OCI-LY3 (cell line): ENCODE measurements at regions not wholly inside any gene's neighbourhood (a gene's known extent, or its start where the extent isn't known, plus 50 kb on each side); places are given as distances from the start of the nearest gene placed in this dataset.
"Not testable (repeated sequence)": the region's sequence is repeated elsewhere in the genome, so short reads cannot be mapped to it uniquely, and the experiment has no call there.

Source experiments
- H2AFZ ChIP-seq: fragments of 200-600, 300-600 bp; shearing (Covaris generic); 2 replicates; pipeline ENCODE4 v1.6.0; 2014; ENCODE audit warnings: antibody characterized with exemption, low read depth, low read length
- H3K27ac ChIP-seq: fragments of 200-600, 300-600 bp; sonication (generic); 2 replicates; pipeline ENCODE4 v1.5.1; 2014; ENCODE audit warnings: mild to moderate bottlenecking, low read length, moderate library complexity, mixed read lengths
- H3K27me3 ChIP-seq: fragments of 200-600, 300-600 bp; sonication (generic); 2 replicates; pipeline ENCODE4 v1.6.1; 2014; ENCODE audit warnings: low read depth, low read length, mixed read lengths
- H3K36me3 ChIP-seq: fragments of 200-600, 300-600 bp; sonication (generic); replicated peaks from 2 replicates; pipeline ENCODE3; 2014; ENCODE audit warnings: low read depth, low read length, mixed read lengths
- H3K4me1 ChIP-seq: fragments of 300-600, 200-600 bp; sonication (generic); 2 replicates; pipeline ENCODE4 v1.6.1; 2014; ENCODE audit warnings: low read length, mixed read lengths
- H3K4me2 ChIP-seq: fragments of 200-600, 300-600 bp; sonication (generic); 2 replicates; pipeline ENCODE4 v1.6.1; 2014; ENCODE audit warnings: low read length, mixed read lengths
- H3K4me3 ChIP-seq: fragments of 300-600, 200-600 bp; sonication (generic); 2 replicates; pipeline ENCODE4 v1.5.1; 2014; ENCODE audit warnings: antibody characterized with exemption, mild to moderate bottlenecking, low read length, moderate library complexity
- H3K79me2 ChIP-seq: fragments of 300-600, 200-600 bp; shearing (Covaris generic); 2 replicates; pipeline ENCODE4 v1.6.1; 2014; ENCODE audit warnings: mild to moderate bottlenecking, low read length, mixed read lengths
- H3K9ac ChIP-seq: fragments of 300-600, 200-600 bp; shearing (Covaris generic); 2 replicates; pipeline ENCODE4 v1.6.0; 2014; ENCODE audit warnings: mild to moderate bottlenecking, low read length, moderate library complexity
- H3K9me3 ChIP-seq: fragments of 200-600, 300-600 bp; shearing (Covaris generic); 2 replicates; pipeline ENCODE4 v1.6.1; 2014; ENCODE audit warnings: low read length, mixed read lengths; ENCODE audit not compliant: insufficient read depth
- H4K20me1 ChIP-seq: fragments of 200-600, 300-600 bp; sonication (generic); 2 replicates; pipeline ENCODE4 v1.6.1; 2016; ENCODE audit warnings: low read length, mixed read lengths; ENCODE audit not compliant: insufficient read depth
- EZH2phosphoT487 ChIP-seq: fragments of 200-600 bp; shearing (Covaris generic); IDR thresholded peaks from 2 replicates; pipeline ENCODE4 v1.6.1; 2018; ENCODE audit warnings: antibody characterized with exemption, mixed run types, low read depth
- TF ChIP-seq, protein P1 (sequence below): fragments of 200-600, 300-600 bp; sonication (generic); IDR thresholded peaks from 2 replicates; pipeline ENCODE4 v1.5.1; 2014; ENCODE audit warnings: antibody characterized with exemption, low read length, low read depth

DNA sequence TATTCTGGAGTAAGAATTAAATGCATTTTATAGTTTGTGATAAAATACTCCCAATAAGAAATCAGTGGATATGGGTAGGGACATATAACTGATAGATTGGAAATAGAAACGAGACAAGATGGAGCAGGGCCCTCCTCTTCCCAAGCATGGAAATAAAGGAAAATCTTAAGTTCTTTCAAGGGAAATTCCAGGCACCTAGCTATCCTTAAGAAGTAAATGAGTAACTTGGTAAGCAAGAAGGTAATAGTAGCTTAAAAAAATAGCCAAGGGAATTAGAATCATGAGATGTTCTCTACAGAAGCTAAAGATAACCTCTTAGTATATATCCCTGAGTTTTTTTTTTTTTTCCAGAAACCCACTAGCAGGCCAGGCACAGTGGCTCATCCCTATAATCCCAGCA lies 105.5 kb upstream of the FAM3C start:
- Histone ChIP-seq H3K4me2 (no peak overlapping the region), H3K4me1 (no peaks in the 10 kb centered on the region), H3K9me3 (peaks cover 22% of the 10 kb centered on the region; the same call in 1 of the 2 replicates), H3K4me3 (no peak overlapping the region), H4K20me1 (no peaks in the 10 kb centered on the region), H3K27ac (no peak overlapping the region), H2AFZ (no peak overlapping the region), H3K9ac (no peak overlapping the region), H3K36me3 (peaks cover 10% of the 10 kb centered on the region), H3K79me2 (no peaks in the 10 kb centered on the region), H3K27me3 (no peaks in the 10 kb centered on the region)
- TF ChIP-seq EZH2phosphoT487: no peak
- TF ChIP-seq, protein P1, sequence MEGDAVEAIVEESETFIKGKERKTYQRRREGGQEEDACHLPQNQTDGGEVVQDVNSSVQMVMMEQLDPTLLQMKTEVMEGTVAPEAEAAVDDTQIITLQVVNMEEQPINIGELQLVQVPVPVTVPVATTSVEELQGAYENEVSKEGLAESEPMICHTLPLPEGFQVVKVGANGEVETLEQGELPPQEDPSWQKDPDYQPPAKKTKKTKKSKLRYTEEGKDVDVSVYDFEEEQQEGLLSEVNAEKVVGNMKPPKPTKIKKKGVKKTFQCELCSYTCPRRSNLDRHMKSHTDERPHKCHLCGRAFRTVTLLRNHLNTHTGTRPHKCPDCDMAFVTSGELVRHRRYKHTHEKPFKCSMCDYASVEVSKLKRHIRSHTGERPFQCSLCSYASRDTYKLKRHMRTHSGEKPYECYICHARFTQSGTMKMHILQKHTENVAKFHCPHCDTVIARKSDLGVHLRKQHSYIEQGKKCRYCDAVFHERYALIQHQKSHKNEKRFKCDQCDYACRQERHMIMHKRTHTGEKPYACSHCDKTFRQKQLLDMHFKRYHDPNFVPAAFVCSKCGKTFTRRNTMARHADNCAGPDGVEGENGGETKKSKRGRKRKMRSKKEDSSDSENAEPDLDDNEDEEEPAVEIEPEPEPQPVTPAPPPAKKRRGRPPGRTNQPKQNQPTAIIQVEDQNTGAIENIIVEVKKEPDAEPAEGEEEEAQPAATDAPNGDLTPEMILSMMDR: no peak

DNA sequence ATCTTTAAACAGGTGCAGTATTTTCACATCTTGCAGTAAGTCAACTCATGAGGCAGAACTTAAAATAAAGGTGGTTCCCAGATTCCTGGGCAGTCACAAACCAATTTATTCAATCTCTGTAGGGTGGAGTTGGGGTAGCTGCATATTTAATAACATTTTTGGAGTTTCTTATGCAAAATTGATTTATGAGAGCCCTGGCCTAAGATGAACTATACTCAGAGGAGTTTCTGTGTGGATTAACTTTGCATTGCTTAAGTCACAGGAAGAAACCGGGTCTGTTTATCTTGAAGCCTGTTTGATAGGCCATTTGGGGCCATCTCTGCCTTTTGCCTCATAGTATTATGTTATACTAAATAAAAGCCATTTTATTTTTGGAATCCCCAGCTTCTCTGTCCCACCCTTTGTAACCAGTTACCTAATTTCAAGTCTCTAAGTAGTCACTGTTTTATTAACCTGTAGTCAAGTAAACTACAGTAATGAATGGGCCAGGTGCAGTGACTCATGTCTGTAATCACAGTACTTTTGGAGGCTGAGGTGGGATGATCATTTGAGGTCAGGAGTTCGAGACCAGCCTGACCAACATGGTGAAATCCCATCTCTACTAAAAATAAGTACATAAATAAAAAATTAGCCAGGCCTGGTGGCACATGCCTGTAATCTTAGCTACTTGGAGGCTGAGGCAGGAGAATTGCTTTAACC lies 104.4 kb upstream of the FAM3C start:
- H3K9me3 ChIP-seq: peaks cover 12% of the 10 kb centered on the region; the same call in 1 of the 2 replicates
- TF ChIP-seq, protein P1: no peak
- TF ChIP-seq EZH2phosphoT487: no peak
- H4K20me1 ChIP-seq: no peaks in the 10 kb centered on the region
- H3K4me2 ChIP-seq: no peak overlapping the region
- no peak overlapping the region for H3K4me3 ChIP-seq
- H3K9ac ChIP-seq: no peak overlapping the region
- H3K27ac ChIP-seq: no peak overlapping the region
- H3K27me3 ChIP-seq: no peaks in the 10 kb centered on the region
- H3K36me3 ChIP-seq: peaks cover 7% of the 10 kb centered on the region
- no peak overlapping the region for H2AFZ ChIP-seq
- no peaks in the 10 kb centered on the region for H3K4me1 ChIP-seq
- H3K79me2 ChIP-seq: no peaks in the 10 kb centered on the region

DNA sequence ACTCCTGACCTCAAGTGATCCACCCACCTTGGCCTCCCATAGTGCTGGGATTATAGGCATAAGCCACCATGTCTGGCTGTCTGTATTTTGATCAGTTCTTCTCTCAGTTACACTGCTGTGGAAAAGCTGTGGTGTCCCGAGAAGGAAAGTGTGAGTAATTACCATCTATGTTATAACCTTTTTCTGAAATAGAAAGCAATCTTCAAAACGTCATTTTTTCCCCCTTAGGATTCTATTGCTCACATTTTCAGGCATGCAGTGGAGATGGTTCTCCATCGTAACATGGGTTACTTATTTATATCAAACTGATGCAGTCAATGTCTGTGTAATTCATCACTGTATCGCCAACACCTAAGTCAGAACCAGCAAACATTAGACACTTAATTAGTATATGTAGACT lies 103.5 kb upstream of the FAM3C start:
- Histone ChIP-seq H4K20me1 (no peaks in the 10 kb centered on the region), H3K79me2 (no peaks in the 10 kb centered on the region), H3K27me3 (no peaks in the 10 kb centered on the region), H3K4me2 (no peak overlapping the region), H2AFZ (no peak overlapping the region), H3K9ac (no peak overlapping the region), H3K36me3 (peaks cover 3% of the 10 kb centered on the region), H3K4me1 (no peaks in the 10 kb centered on the region), H3K9me3 (peaks cover 4% of the 10 kb centered on the region; the same call in 1 of the 2 replicates), H3K27ac (no peak overlapping the region), H3K4me3 (no peak overlapping the region)
- TF ChIP-seq, protein P1: no peak
- no peak for TF ChIP-seq EZH2phosphoT487

DNA sequence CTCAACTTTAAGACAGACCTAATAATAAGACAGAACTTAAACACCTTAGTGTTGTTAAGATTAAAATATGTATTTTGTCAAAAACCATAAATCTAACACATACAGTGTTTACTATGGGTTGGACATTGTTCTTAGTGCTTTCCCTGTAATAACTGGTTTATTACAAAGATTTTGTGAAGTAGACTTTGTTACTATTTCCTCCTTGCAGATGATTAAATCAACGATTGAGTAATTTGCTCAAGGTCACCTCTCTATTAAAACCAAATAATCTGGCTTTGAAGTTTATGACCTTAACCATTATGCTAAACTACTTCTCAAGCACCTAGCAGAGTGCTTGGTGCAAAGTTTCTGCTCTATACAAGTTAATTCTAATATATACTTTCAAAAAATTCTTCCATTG lies 102.7 kb upstream of the FAM3C start:
- Histone ChIP-seq H3K4me3 (no peak overlapping the region), H3K9ac (no peak overlapping the region), H3K4me2 (no peak overlapping the region), H3K36me3 (no peaks in the 10 kb centered on the region), H4K20me1 (no peaks in the 10 kb centered on the region), H3K9me3 (no peaks in the 10 kb centered on the region), H3K79me2 (no peaks in the 10 kb centered on the region), H3K27me3 (no peaks in the 10 kb centered on the region), H3K4me1 (no peaks in the 10 kb centered on the region), H3K27ac (no peak overlapping the region), H2AFZ (no peak overlapping the region)
- TF ChIP-seq EZH2phosphoT487: no peak
- TF ChIP-seq, protein P1: no peak

DNA sequence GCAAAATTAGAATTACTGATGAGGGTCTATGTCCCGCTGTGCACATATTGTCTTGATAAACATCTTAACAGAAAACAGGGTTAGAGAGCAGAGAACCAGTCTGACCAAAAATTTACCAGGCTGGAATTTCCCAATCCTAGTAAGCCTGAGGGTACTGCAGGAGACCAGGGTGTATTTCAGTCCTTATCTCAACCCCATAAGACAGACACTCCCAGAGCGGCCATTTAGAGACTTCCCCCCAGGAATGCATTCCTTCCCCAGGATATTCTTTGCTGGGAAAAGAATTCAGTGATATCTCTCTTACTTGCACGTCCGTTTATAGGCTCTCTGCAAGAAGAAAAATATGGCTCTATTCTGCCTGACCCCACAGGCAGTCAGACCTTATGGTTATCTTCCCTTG lies 101.4 kb upstream of the FAM3C start:
- H3K4me2 ChIP-seq, H3K9ac ChIP-seq, H3K27me3 ChIP-seq, H3K4me1 ChIP-seq, H3K4me3 ChIP-seq, H3K9me3 ChIP-seq, H3K27ac ChIP-seq, H2AFZ ChIP-seq, H3K36me3 ChIP-seq, H3K79me2 ChIP-seq, H4K20me1 ChIP-seq: not testable (repeated sequence)
